Astrocyte (in vitro differentiated cells and primary cell): ENCODE measurements at regions not wholly inside any gene's neighbourhood (a gene's known extent, or its start where the extent isn't known, plus 50 kb on each side); places are given as distances from the start of the nearest gene placed in this dataset.

Source experiments
- CTCF ChIP-seq: IDR thresholded peaks from 2 replicates; pipeline ENCODE4 v1.5.1; 2011; ENCODE audit warnings: low read depth, mild to moderate bottlenecking, inconsistent platforms, low read length, moderate library complexity; ENCODE audit not compliant: insufficient read depth
- EZH2 ChIP-seq: IDR thresholded peaks from 2 replicates; pipeline ENCODE4 v1.6.1; 2012; ENCODE audit warnings: mild to moderate bottlenecking, low read length, inconsistent platforms; ENCODE audit not compliant: insufficient read depth

- no peak for TF ChIP-seq CTCF
- no peak for TF ChIP-seq EZH2
Observed at GRCh38 chr6:84362193-84362821, 134.9 kb upstream of the CEP162 start.
